NCI-H2081 (cell line): ENCODE measurements at regions not wholly inside any gene's neighbourhood (a gene's known extent, or its start where the extent isn't known, plus 50 kb on each side); places are given as distances from the start of the nearest gene placed in this dataset.

Experiments used
- DNase-seq, 2 experiments: peaks; one replicate each; lab custom pipeline; 2025; lab: John Stamatoyannopoulos, UW

- no peak for DNase-seq
These were observed 424.2 kb downstream of the FGF13 start for GRCh38 chrX:138287205-138287877.

GRCh38 chrX:138294951-138295350 lies 416.6 kb downstream of the FGF13 start:
- DNase-seq, result no peak

- DNase-seq, result no peak
These were observed 413.2 kb downstream of the FGF13 start for GRCh38 chrX:138298268-138298667.

GRCh38 chrX:138345801-138346200 lies 365.7 kb downstream of the FGF13 start:
- DNase-seq, result no peak

GRCh38 chrX:138349351-138349750 lies 362.2 kb downstream of the FGF13 start:
- DNase-seq, result no peak

GRCh38 chrX:138378876-138379275 lies 332.6 kb downstream of the FGF13 start:
- no peak for DNase-seq

- no peak for DNase-seq
These were observed 303.4 kb downstream of the FGF13 start for GRCh38 chrX:138408101-138408500.

- DNase-seq, result no peak
These were observed 300.5 kb downstream of the FGF13 start for GRCh38 chrX:138411048-138411447.
